DOHH2 (cell line): ENCODE measurements at regions not wholly inside any gene's neighbourhood (a gene's known extent, or its start where the extent isn't known, plus 50 kb on each side); places are given as distances from the start of the nearest gene placed in this dataset.

Experiments
- CTCF ChIP-seq: fragments of 200-600 bp; sonication (generic); IDR thresholded peaks from one replicate; pipeline ENCODE4 v1.5.1; 2014; ENCODE audit warnings: antibody characterized with exemption, mild to moderate bottlenecking, low read depth, low read length; ENCODE audit not compliant: poor library complexity, severe bottlenecking
- EZH2phosphoT487 ChIP-seq: fragments of 200-600 bp; sonication (generic); IDR thresholded peaks from 2 replicates; pipeline ENCODE4 v1.6.1; 2017; ENCODE audit warnings: borderline replicate concordance, mild to moderate bottlenecking, antibody characterized with exemption, low read length, moderate library complexity, mixed read lengths

GRCh38 chr12:25348593-25348895 is 97.8 kb upstream of the KRAS start:
- TF ChIP-seq CTCF: no peak
- TF ChIP-seq EZH2phosphoT487: no peak
